NOMO-1 treated with dmso at 0.1 percent for 144 hours (cell line): ENCODE measurements at regions not wholly inside any gene's neighbourhood (a gene's known extent, or its start where the extent isn't known, plus 50 kb on each side); places are given as distances from the start of the nearest gene placed in this dataset.

Source experiments
- DNase-seq: peaks from one replicate; lab custom pipeline; 2025; ENCODE audit not compliant: unreplicated experiment; lab: John Stamatoyannopoulos, UW

DNA sequence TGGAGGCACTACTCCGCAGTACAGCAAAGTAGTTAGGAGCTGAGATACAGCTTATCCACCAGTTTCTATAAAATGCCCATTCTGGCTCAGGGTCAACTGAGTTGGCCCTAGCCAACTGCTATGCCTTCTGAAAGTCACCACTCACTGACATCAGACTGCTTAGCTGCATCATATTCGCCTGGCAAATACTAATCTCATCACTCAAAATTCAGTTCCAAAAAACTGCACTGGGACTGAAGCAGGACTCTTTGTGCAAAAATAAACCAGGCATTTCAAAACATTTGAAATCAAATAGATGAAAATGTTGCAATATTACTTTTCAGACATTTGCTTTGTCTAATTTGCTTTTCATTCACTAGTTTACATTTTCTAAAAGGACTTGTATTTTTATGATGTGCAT, 230.0 kb downstream of the ALDH8A1 start:
- no peak for DNase-seq

DNA sequence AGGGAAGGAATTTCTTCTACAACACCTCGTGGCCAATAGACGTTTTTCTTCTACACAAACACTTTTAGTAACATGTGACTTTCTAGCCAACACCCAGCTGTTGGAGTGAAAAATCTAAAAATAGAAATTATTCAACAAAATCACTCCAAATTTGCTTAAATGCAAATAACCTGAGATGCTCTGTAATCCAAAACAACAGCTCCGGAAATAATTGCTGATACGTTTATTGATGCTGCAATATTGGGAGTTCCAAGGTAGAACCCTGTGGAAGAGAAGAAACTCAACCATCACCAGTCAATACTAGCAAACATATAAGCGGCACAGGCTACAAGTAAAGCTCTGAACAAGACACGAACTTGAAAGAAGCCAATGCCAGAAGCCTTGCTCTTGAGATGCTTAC, 230.6 kb downstream of the ALDH8A1 start:
- DNase-seq: no peak

DNA sequence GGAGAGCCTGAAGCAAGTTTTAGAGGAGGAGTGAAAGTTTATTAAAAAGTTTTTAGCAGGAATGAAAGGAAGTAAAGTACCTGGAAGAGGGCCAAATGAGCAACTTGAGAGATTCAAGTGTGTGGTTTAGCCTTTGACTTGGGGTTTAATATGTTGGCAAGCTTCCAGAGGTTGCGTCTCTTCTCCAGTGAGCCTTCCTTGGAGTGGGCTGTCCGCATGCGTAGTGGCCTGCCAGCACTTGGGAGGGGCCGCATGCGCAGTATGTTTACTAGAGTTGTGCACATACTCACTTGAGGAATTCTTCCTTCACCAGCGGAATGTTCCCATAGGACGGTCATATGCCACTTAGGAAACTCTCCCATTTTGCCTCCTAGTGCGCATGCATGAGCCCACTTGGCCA, 235.2 kb downstream of the ALDH8A1 start:
- no peak for DNase-seq

DNA sequence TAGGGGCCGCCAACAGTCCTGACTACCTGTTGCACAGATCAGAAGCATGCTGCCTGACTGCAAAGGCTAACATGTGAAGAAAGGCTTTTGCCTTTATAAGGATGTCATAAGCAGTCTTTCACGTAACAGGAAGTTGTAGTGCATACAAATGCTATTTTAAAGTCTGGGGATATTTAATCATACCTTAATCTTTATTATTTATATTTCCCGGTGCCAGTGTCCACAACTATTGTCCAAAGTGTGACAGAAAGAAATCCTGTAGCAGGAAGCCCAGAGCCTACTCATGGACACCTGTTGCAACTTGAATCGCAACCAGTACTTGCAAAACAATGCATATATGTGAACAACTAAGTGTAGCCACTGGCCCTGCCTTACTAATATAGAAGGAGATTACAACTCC, 235.8 kb downstream of the ALDH8A1 start:
- no peak for DNase-seq

DNA sequence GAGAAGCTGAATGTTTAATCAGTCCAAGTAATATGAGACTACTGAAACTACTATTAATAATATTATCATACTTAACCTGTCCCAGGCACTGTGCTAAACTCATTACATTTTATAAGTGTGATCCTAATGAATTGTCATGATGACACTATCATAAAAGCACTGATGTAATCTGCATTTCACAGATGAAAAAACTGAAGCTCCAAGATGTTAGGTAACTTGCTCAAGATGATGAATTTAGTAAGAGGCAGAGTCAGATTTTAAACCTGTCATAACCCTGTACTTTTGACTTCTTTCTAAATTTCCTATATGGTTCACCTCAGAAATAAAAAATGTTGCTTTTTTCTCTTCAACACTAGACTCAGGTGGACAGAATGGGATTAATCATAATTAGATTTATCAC, 237.6 kb downstream of the ALDH8A1 start:
- no peak for DNase-seq

DNA sequence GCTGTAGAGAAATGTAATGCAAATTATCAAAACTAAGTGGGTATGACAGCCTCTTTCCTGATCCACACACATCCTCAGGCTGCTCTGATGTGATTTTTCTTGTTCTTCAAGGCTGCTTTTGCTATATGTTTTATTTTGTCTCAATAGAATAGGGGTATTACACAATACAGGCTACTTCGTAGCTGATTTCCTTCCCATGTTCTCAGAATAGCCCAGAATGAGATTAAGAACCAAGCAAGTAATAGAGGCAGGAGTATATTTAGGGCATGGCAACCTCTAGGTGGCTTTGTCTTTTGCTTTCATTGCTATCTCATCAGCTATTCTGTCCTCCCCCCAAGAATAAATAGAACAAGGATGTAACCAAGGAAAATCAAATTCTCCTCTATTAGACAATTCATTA, 241.8 kb downstream of the ALDH8A1 start:
- DNase-seq: no peak

DNA sequence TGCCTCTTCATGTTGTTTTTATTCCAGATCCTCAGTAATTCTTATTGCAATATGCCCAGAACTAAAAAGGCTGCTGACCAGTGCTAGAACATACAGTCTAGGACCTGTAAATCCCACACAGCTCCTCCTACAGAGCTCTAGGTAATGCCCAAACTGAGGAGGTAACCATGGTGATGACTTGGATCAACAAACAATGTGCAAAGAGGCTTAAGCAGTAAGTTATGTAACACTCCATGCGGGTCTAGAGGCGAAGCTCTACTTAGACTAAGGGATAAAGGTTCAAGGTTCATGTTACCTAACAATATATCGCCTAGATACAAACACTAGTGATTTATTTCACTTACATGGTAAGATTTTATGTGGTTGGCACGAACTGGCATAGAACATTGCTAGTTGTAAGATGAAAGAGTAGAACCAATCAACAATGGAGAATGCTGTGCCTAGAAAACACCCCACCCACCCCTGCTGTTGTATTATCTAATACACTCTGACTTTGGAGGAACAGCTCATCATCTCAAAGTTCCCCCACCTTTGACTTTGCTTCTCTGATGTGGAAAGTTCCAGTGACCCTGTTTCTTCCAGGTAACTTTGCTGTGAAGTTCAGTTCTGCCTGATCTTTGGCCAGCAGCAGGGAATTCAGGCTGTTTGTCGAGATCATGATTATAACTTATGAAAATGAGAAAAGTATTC, 242.4 kb downstream of the ALDH8A1 start:
- no peak for DNase-seq

DNA sequence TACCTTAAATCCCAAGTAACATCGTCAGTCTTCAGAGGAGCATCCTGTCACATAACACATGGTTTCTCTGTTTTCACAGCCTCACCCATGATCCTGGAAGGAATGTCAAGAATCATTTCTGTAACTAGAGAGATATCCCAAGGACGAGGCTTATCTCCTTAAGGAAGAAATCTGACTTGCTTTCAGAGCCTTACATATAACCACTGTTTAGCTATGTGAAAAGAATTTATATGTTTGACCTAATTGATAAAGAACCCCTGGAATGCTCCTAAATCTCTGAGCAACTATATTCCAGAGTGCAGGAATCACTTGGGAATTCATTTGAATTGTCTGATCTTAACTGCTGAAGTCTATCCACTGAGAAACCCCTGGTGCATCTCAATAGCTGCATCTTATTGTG, 243.1 kb downstream of the ALDH8A1 start:
- DNase-seq: no peak

DNA sequence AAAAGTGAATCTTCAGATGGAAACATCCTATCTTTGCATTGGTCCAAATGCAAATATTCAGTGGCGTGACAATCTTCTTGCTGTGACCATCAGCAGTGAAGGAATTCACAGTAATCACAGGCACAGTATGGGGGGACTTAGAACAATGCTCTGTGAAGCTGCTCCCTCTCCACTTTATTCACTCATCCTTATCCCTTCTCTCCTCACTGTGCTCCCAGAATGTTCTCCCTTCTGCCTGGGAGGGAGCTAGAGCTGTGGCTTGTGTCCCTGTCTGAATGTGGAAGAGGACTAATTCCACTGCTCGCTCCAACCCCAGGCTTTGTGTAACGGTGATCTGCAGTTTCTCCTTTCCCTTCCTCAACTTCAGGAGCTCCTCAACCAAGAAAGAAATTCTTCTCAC, 243.7 kb downstream of the ALDH8A1 start:
- DNase-seq: no peak

DNA sequence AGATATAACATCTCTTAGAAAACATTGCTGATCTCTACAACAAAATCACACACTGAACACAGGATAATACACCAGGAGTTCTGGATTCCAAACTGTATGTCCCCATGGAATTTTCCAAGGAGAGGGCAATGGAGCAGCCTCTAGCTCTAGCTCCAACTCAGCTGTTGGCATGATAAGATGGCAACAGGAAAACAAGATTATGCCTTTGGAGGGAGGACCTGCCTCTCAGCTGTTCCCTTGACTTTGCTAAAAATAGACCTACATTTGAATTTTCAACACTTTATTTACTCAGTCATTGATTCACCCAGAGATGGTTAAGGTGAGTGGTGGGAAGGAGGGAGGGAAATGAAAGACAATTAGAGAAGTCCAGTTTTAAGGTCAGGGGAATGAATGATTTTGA, 246.7 kb downstream of the ALDH8A1 start:
- no peak for DNase-seq

DNA sequence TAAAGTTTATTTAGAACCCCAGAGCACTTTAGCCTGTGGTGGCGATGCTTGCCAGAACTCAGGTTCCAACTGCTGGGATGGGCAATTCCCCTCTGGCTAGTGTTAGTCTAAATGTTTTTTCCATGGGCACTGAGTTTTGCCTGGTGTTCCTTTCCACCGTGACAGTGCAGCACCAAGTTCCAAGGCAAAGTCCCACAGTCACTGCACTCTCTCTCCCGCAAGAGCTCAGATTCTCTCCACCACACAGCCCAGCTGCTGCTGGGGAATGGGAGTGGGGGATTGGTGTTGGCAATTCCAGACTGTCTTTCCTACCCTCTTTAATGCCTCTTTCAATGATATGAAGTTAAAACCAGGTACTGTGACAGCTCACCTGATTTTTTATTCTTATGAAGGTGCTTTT, 247.6 kb downstream of the ALDH8A1 start:
- no peak for DNase-seq

DNA sequence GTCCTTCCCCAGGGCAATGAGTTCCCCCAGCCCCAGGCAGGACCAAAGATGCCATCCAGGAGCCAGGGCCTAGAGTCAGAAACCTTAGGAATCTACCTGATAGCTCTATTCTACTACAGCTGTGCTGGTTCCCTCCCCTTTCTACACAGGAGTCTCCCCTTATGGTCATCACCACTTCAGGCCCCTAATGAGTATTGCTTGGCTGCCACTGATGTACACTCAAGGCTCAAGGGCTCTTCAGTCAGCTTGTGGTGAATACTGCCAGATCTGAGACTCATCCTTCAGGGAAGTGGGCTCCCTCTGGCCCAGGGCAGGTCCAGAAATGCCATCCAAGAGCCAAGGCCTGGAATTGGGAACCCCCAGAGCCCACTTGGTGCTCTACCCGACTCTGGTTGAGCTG, 248.6 kb downstream of the ALDH8A1 start:
- no peak for DNase-seq

DNA sequence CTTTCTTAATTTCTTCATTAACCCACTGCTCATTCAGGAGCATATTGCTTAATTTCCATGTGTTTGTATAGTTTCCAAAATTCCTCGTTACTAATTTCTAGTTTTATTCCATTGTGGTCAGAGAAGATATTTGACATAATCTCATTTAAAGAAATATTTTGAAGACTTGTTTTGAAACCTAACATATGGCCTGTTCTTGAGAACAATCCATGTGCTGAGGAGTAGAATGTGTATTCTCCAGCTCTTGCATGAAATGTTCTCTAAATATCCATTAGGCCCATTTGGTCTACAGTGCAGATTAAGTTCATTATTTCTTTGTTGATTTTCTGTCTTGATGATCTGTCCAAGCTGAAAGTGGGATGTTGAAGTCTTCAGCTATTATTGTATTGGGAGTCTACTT, 251.7 kb downstream of the ALDH8A1 start:
- DNase-seq: no peak

DNA sequence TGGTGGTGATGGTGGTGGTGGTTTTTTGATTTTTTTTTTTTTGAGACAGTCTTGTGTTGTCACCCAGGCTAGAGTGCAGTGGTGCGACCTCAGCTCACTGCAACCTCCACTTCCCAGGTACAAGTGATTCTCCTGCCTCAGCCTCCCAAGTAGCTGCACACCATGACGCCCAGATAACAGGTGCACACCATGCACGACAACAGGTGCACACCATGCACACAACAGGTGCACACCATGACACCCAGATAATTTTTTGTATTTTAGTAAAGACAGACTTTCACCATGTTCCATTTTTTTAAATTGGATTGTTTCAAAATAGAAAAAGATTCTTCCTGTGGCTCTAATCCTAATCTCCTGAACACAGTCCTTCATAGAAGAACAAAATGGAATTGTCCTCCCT, 257.9 kb downstream of the ALDH8A1 start:
- no peak for DNase-seq

DNA sequence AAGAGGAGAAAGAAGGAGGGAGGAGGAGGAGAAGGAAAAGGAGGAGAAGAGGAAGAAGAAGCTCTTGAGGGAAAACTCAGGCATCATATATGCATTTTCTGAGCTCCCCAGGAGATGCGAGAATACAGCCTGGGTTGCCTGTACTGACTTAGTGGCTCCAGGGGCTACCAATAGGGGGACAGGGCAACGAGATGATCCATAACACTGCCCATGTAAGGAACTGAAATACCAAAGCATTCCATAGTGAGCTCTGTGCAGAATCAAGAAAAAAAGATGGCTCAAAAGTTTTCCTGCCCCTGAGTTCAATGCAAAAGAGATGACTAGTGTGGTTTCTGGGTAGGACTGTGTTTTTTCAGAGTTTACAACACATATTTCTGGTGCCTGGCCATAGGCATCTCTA, 258.7 kb downstream of the ALDH8A1 start:
- DNase-seq: no peak

DNA sequence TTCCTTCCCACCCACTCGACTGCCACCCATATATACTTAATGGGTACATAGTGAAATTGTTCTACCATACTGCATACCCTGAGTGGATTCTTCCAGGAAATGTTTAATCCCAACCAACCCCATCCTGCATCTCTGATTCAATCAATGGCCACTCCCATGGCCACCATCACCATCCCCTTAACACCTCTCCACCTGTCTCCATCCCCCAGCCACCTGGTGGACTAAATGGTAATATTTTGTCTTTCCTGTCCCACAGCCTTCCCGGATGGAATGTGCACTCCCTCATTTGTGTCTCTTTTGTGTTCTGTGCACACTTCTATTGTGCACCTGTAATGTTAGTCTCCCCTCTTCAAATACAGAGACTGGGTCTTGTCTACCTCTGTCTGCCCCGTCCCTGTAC, 259.9 kb downstream of the ALDH8A1 start:
- DNase-seq: no peak

DNA sequence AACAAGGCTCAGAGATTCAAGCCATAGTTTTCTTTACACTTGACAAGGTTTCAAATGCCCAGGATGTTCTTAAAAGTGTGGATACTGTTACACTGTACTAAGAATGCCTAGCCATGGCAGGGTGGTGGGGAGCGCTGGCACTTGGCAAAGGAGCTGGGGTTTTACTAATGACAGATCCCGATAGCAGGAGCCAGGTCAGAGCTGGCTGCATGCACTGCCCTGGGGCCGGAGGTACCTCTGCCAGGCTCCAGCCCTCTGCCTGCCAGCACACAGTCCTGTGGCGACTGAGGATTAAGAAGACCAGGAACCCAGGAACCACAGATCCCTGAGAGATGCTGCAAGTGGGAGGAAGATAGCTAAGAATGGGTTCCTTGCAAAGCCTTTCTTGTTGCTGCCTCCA, 260.3 kb downstream of the ALDH8A1 start:
- no peak for DNase-seq

DNA sequence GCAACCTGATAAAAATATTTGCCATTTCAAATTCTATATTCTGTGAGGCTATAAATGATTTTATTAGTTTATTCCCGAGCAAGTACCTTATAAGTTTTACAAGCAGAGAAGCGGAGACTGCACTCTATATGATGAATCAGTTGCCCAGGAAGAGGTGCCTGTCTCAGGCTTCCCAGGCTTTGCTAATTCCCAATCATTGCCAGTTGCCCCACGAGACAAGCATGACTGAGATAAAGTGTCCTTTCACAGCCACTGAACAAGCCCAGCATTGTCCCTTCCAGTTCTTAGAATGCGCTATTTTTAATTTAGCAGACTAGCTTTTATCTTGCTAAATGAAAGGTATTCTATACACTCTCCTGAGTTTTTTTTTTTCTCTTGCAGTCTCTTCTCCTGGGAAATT, 260.7 kb downstream of the ALDH8A1 start:
- no peak for DNase-seq

DNA sequence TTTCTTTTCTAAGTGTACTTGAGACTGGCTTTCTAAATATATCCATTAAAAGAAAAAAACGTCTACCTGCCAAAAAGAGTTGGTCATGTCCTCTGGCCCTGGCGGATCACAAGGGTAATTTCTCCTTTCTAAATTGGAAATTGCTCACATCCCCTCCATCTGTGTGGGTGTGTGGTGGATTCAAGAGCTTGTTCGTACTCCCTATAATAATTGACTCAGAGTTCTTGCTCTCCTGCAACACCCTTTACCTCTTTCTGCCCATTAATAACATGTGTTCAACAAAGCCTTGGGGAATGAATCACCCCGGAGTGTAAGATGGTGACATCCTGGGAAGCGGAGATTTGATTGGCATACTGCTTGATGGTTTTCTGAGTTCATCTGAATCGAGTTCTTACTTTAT, 263.8 kb downstream of the ALDH8A1 start:
- DNase-seq: no peak

DNA sequence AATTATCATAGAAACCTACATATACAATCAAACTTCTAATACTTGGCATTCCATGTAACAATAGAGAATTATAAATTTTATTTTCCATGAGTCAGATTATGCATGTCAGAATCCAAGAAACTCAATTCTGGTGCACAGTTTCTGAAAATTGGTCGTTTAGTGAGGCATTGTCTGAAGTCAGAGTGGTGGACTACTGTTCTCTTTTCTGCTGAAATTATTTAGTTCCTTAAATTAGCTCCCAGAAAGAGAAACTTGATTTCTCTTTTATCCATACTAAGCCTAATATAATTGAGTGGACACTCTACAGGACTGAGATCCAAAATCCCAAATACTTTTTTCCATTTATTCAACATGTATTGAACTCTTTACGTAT, 265.5 kb downstream of the ALDH8A1 start:
- DNase-seq: no peak

DNA sequence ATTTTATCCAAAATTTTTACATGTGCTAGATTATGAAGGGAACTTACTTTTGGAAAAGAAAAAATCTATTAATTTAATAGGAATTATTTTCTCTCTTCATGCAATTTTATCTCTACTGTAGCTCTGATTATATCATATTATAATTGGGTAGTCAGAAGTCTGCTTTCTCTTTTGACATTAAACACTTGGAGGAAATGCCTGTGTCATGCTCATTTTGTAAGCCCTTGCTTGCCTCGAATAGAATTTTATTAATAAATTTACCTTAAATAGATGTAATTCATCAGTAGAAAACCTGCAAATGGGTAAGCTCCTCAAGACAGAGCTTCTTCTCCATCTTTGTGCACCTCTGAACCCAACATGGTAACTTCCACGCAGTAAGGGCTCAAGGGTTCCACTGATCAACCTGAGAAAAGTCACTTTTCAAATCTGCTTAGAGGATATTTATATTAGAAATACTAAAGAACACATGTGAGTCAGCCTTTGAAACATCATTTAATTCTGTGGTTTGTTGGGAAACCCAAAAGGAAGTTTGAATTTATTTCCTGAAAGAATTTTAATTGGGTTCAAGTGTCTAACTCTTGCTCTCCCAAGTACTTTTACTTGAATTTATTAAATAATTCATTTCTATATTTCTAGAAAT, 266.0 kb downstream of the ALDH8A1 start:
- no peak for DNase-seq

DNA sequence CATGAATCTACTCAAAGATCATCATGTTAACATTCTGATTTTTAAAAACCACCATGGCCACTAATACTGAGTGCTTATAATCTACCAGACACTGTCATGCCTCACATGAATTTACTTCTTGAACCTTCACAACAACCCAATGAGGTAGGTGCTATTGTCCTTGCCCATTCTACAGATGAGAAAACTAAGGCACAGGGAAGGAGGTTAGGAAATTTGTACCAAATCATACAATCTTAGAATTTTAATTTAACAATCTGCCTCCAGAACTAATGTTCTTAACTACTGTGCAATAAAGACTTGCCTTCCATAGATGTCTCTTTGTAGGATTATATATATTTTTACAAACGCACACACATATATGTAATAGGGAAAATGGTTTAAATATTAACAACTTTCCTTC, 269.5 kb downstream of the ALDH8A1 start:
- no peak for DNase-seq

DNA sequence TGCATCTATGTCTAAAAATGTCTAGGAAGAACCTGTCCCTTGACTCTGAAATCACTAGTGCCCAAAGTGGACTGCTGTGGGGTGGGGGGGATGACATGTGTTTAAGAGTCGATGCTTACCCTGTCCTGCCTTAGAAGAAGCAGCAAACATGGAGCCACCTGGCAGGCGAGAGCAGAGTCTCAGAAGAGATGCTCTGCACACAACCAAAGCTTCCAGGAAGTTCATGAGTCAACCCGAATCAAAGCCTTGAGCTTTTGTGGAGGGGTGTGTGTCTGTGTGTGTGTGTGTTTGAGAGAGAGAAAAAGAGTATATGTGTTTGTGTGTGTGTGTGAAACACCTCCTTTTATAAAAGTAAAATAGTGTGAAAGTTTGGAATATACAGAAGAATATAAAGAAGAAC, 269.9 kb downstream of the ALDH8A1 start:
- no peak for DNase-seq
